ENCODE measurements at regions not wholly inside any gene's neighbourhood (a gene's known extent, or its start where the extent isn't known, plus 50 kb on each side); places are given as distances from the start of the nearest gene placed in this dataset.

DNA sequence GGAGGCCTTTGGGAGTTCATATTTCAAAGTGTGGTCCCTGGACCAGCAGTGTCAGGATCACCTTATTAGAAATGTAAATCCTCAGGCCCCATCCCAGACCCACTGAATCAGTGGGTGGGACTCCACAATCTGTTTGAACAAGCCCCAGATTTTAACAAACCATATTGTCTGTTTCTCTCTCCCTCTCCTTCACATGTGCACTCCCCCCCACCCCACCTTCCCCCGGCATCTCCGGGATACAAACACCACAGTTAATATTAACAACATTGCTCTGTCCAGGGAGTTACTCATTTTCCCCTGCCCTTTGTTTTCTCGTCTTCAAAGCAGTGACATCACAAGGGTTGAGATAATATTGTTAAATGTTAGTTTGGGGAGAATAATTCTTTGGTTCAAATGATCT is 127.3 kb downstream of the KATNIP start:
- Mint-ChIP-seq H3K4me3 (no peak overlapping the region), H3K4me1 (no peaks in the 10 kb centered on the region), H3K9me3 (peaks cover 0 to 2% (median 0%) of the 10 kb centered on the region in 7 donors), H3K27ac (no peak overlapping the region), H3K27me3 (ENCODE audit: low read depth in 3 of 3) (no peaks in the 10 kb centered on the region), H3K36me3 (peaks cover 39 to 51% of the 10 kb centered on the region in 2 donors)
- H3K9me3 ChIP-seq (replicated peaks in 1 of 2; ENCODE audit: control insufficient read depth in 1 of 2, insufficient read depth in 1 of 2, low read length in 2 of 2), result no peaks in the 10 kb centered on the region
- intact Hi-C loops (cut with micrococcal nuclease), result no loop called here
- H2AFZ ChIP-seq (ENCODE audit: insufficient read depth, low read depth, low read length, poor library complexity, severe bottlenecking), result no peak overlapping the region
- peaks cover 21 to 46% of the 10 kb centered on the region in 2 donors for H3K36me3 ChIP-seq (replicated peaks in 1 of 2; ENCODE audit: control insufficient read depth in 1 of 2, insufficient read depth in 2 of 2, low read length in 2 of 2)
- no peaks in the 10 kb centered on the region for H3K79me2 ChIP-seq (ENCODE audit: insufficient read depth, low read length)
- TF ChIP-seq, protein P1, sequence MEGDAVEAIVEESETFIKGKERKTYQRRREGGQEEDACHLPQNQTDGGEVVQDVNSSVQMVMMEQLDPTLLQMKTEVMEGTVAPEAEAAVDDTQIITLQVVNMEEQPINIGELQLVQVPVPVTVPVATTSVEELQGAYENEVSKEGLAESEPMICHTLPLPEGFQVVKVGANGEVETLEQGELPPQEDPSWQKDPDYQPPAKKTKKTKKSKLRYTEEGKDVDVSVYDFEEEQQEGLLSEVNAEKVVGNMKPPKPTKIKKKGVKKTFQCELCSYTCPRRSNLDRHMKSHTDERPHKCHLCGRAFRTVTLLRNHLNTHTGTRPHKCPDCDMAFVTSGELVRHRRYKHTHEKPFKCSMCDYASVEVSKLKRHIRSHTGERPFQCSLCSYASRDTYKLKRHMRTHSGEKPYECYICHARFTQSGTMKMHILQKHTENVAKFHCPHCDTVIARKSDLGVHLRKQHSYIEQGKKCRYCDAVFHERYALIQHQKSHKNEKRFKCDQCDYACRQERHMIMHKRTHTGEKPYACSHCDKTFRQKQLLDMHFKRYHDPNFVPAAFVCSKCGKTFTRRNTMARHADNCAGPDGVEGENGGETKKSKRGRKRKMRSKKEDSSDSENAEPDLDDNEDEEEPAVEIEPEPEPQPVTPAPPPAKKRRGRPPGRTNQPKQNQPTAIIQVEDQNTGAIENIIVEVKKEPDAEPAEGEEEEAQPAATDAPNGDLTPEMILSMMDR (IDR thresholded peaks at IDR 0.05), result no peak
- H3K4me1 ChIP-seq (ENCODE audit: control insufficient read depth in 1 of 2, insufficient read depth in 2 of 2, low read length in 2 of 2), result no peaks in the 10 kb centered on the region
- no peak overlapping the region for H3K27ac ChIP-seq (ENCODE audit: low read depth in 1 of 2, low read length in 2 of 2)
- no peak overlapping the region for H3K4me3 ChIP-seq (replicated peaks in 1 of 3; ENCODE audit: low read depth in 2 of 3, low read length in 3 of 3)
- no CpG with 5 or more reads among the region's 3 CpGs for WGBS (ENCODE audit: insufficient coverage)
- no peaks in the 10 kb centered on the region for H3K27me3 ChIP-seq (ENCODE audit: control insufficient read depth in 2 of 2, insufficient read depth in 2 of 2, low read length in 2 of 2)
- no peaks in the 10 kb centered on the region for H4K20me1 ChIP-seq (ENCODE audit: insufficient read depth, low read length)
- DNase-seq, result no peak
- no peak overlapping the region for H3K4me2 ChIP-seq (replicated peaks; ENCODE audit: extremely low read depth, low read length, poor library complexity, severe bottlenecking)
- no peak overlapping the region for H3K9ac ChIP-seq (ENCODE audit: insufficient read depth, low read length, poor library complexity, severe bottlenecking)

DNA sequence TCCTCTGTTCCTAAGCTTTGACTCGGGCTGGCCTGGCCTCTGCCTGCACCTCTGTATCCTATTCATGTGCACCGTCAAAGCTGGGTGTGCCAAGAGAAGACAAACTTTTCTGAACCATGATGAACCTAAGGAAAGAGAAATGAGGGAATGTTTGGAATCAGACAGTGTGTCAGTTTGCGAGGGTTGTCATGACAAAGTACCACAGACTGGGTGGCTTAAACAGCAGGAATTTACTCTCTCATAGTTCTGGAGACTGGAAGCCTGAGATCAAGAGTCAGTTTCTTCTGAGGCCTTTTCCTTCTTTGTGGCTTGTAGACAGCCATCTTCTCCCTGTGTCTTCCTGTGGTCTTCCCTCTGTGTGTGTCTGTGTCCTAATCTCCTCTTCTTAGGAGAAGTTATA is 129.0 kb downstream of the KATNIP start:
- Histone ChIP-seq H3K4me2 (replicated peaks; ENCODE audit: extremely low read depth, low read length, poor library complexity, severe bottlenecking) (no peak overlapping the region), H3K9ac (ENCODE audit: insufficient read depth, low read length, poor library complexity, severe bottlenecking) (no peak overlapping the region), H3K36me3 (replicated peaks in 1 of 2; ENCODE audit: control insufficient read depth in 1 of 2, insufficient read depth in 2 of 2, low read length in 2 of 2) (peaks cover 24 to 63% of the 10 kb centered on the region in 2 donors), H3K9me3 (replicated peaks in 1 of 2; ENCODE audit: control insufficient read depth in 1 of 2, insufficient read depth in 1 of 2, low read length in 2 of 2) (no peaks in the 10 kb centered on the region), H3K4me3 (replicated peaks in 1 of 3; ENCODE audit: low read depth in 2 of 3, low read length in 3 of 3) (no peak overlapping the region), H3K27ac (ENCODE audit: low read depth in 1 of 2, low read length in 2 of 2) (no peak overlapping the region), H2AFZ (ENCODE audit: insufficient read depth, low read depth, low read length, poor library complexity, severe bottlenecking) (no peak overlapping the region), H3K79me2 (ENCODE audit: insufficient read depth, low read length) (no peaks in the 10 kb centered on the region), H3K27me3 (ENCODE audit: control insufficient read depth in 2 of 2, insufficient read depth in 2 of 2, low read length in 2 of 2) (no peaks in the 10 kb centered on the region), H4K20me1 (ENCODE audit: insufficient read depth, low read length) (no peaks in the 10 kb centered on the region), H3K4me1 (ENCODE audit: control insufficient read depth in 1 of 2, insufficient read depth in 2 of 2, low read length in 2 of 2) (no peaks in the 10 kb centered on the region)
- Mint-ChIP-seq H3K4me3 (no peak overlapping the region), H3K4me1 (no peaks in the 10 kb centered on the region), H3K27me3 (ENCODE audit: low read depth in 3 of 3) (no peaks in the 10 kb centered on the region), H3K9me3 (peaks cover 0 to 2% (median 0%) of the 10 kb centered on the region in 7 donors), H3K27ac (peak overlapping the region in 2 of 7 donors; percentile 7 to 21), H3K36me3 (peaks cover 50 to 62% of the 10 kb centered on the region in 2 donors)
- TF ChIP-seq, protein P1 (IDR thresholded peaks at IDR 0.05), result no peak
- intact Hi-C loops (cut with micrococcal nuclease), result no loop called here
- WGBS (ENCODE audit: insufficient coverage), result 92% methylated on average over 2 of the region's 3 CpGs
- no peak for DNase-seq

All from CD14-positive monocyte (primary cell).